Fibroblast of skin of right quadriceps (primary cell): ENCODE measurements at regions not wholly inside any gene's neighbourhood (a gene's known extent, or its start where the extent isn't known, plus 50 kb on each side); places are given as distances from the start of the nearest gene placed in this dataset.
"Not testable (repeated sequence)": the region's sequence is repeated elsewhere in the genome, so short reads cannot be mapped to it uniquely, and the experiment has no call there.

Experiments
- DNase-seq: peaks from one replicate; pipeline ENCODE4 v3.0.0-alpha.2; 2013

GRCh38 chr2:89756616-89757015, 1065.1 kb downstream of the RPIA start:
- DNase-seq = not testable (repeated sequence)

DNA sequence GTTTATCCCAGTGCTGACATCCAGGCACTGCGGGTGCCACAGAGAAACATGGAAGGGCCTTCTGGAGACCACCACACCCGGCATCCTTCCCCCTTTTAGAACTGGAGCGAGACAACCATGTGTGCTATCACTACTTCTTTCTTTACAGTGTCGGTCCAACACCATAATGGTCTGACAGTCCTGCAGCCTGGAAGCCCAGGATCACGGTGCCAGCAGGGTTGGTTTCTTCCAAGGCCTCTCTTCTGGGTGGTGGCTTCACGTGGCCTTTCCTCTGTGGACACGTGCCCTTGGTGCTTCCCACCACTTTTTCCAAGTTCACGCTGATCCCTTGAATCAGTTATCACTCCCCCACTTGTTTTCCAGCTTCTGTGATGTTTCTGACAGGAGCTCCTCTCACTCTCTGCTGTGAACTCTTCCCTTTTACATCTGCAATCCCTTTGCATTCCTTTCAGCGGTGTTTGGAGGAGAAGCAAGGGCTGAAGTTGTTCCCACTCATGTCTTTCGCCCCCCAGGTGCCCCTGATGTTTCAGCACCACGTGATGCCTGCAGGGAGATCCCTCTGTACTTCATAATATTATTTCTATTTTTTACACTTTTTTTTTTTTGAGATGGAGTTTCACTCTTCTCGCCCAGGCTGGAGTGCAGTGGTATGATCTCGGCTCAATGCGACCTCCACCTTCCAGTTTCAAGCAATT, 1067.0 kb downstream of the RPIA start:
- not testable (repeated sequence) for DNase-seq

DNA sequence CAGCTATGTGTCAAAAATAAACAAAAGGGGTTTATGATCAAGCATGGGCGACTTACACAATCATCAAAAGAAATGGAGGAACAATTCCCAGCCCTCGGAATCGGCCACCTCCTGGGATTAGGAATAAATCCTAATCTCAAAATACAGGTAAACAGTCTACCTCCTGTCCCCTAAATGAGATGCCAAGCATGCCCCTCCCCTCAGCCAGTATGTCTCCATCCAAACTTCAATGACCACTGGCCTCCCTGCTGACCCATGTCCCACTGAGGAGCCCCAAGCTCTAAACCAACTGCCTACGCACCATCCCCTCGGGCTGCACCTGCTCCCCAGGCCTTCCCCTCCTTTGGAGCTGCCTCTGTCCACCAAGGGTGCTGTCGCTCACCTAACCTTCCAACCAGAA, 1069.3 kb downstream of the RPIA start:
- not testable (repeated sequence) for DNase-seq

- DNase-seq = not testable (repeated sequence)
These were observed 1069.7 kb downstream of the RPIA start for GRCh38 chr2:89761171-89761570.

DNA sequence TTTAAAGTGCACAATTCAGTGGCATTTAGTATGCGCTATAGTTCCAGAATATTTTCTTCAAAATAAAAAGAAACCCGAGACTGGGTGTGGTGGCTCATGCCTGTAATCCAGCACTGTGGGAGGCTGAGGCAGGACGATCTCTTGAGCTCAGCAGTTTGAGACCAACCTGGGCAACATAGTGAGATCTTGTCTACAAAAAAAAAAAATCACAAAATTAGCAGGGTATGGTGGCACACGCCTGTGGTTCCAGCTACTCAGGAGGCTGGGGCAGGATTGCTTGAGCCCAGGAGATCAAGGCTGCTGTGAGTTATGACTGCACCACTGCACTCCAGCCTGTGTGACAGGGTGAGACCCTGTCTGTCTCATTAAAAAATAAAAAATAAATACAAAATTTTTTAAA, 1070.4 kb downstream of the RPIA start:
- not testable (repeated sequence) for DNase-seq

DNA sequence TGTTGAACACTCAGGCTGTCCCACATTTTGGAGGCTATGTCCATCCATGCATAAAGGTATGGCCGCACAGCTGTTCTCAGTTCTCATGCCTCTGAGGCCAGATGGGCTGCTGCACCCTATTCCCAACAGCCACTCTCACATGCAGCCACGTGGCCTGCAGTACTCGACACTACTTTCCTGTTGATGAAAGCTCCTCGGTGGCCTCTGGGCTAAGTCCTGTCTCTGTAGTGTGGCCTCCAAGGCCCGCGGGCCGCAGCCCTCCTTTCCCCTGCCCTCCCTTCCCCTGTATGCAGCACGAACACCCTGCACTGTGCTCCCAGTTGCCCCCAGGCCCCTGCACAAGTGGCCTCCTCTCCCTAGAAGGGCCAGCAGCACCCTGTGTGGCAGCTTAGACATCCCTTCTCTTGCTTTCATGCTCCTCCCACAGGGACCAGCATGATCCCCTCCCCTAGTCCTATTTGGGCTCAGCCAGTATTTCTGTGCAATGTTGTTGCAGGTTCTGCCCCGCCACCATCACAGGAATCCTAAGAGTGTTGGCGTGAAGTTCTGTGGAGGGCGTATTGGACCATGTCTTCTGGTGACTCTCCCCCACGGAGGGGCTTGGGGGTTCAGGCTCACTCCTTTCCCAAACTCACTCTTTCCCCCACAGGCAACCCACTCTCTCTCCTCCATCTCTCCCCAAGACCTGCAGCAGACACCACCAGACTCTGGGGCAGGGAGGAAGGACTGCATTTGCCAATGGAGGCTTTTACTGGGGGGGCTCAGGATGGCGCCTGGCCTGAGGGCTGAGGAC, 1071.2 kb downstream of the RPIA start:
- not testable (repeated sequence) for DNase-seq

- DNase-seq = no peak
These were observed 1071.7 kb downstream of the RPIA start for GRCh38 chr2:89763254-89763580.

DNA sequence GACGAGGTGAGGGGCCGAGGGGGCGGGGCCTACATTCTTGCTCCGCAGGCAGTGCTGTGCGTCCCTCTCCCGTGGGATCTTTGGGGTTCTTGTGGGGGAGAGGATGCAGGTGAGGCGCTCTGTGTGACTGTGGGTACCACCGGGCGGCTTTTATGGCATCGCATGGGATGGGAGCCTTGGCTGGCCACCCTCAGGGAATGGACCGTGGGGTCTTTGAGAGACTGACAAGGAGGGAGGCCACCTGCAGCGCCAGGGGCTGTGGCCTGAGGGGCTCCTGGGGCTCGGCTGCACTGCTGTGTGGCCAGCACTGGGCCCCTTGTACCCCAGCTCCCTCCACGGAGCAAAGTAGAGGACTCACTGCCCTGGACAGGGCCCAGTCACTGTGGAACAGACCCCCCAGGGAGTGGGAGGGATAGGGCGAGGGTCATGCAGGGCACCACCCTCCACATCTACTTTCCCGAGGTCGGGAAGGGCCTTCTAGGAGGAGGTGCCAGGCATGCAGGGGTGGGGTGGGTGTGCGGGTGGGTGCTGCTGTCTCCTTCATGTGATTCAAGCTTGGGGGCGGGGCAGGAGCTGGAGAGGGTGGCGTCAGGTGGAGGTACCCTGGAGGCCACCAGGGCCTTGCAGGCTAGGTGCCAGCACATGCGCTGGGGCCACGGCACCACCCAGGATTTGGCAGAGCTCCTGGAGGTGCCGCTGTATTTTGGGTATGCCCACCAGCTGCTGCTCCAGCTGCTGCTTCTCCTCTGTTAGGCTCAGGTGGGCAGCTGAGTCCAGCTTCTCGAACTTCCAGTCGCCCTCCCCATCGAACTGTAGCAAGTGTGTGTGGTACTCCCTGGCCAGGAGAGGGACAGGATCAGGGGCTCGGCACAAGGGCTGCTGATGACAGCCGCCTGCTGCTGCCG, 1072.4 kb downstream of the RPIA start:
- no peak for DNase-seq

GRCh38 chr2:89764571-89765360, 1073.3 kb downstream of the RPIA start:
- not testable (repeated sequence) for DNase-seq

- not testable (repeated sequence) for DNase-seq
These were observed 1073.9 kb downstream of the RPIA start for GRCh38 chr2:89765361-89765718.

GRCh38 chr2:89766141-89766990, 1074.9 kb downstream of the RPIA start:
- not testable (repeated sequence) for DNase-seq

DNA sequence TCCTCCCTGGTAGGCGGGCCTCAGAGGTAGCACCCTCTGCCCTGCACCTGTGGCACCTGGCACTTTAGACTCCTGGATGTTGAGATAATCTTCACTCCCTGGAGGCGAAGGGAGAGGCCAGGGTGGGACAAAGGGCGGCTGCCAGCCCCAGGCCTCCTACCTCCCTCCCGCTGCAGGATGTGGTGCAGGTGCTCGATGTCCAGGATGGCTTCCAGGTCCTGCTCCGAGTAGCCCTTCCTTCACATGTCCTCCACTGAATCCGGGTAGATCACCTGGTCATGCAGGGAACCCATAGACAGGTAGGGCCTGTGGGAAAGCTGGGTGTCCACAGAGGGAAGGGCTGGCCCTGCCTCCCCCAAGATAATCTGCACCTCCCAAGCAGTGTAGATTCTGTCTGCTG, 1075.6 kb downstream of the RPIA start:
- not testable (repeated sequence) for DNase-seq

GRCh38 chr2:89767572-89768435, 1076.3 kb downstream of the RPIA start:
- no peak for DNase-seq

GRCh38 chr2:89775885-89776284, 1084.4 kb downstream of the RPIA start:
- no peak for DNase-seq

GRCh38 chr2:89780318-89780717, 1088.8 kb downstream of the RPIA start:
- DNase-seq = no peak

GRCh38 chr2:89781962-89782361, 1090.5 kb downstream of the RPIA start:
- no peak for DNase-seq

DNA sequence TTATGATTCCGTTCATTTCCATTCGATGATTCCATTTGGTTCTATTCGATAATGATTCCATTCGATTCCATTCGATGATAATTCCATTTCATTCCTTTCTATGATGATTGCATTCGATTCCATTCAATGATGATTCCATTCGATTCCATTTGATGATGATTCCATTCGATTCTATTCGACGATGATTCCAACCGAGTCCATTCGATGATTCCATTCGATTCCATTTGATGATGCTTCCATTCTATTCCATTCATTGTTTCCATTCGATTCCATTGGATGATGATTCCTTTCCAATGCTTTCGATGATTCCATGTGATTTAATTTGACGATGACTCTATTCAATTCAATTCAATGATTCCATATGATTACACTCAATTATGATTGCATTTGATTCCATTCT, 1093.5 kb downstream of the RPIA start:
- DNase-seq = no peak

DNA sequence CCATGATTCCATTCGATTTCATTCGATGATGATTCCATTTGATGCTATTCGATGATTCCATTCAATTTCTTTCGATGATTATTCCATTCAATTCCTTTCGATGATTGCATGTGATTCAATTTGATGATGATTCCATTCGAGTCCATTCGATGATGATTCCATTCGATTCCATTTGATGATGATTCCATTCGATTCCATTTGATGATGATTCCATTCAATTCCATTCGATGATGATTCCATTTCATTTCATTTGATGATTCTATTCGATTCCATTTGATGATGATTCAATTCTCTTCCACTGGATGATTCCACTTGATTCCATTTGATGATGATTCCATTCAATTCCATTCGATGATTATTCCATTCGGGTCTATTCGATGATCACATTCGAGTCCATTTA, 1094.1 kb downstream of the RPIA start:
- not testable (repeated sequence) for DNase-seq

DNA sequence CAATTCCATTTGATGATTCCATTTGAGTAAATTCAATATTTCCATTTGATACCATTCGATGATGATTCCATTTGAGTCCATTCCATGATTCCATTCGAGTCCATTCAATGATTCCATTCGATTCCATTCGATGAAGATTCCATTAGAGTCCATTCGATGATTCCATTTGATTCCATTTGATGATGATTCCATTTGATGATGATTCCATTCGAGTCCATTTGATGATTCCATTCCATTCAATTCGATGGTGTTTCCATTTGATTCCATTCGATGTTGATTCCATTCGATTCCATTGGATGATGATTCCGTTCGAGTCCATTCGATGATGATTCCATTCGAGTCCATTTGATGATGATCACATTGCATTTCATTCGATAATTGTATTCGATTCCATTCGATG, 1095.2 kb downstream of the RPIA start:
- DNase-seq = not testable (repeated sequence)

DNA sequence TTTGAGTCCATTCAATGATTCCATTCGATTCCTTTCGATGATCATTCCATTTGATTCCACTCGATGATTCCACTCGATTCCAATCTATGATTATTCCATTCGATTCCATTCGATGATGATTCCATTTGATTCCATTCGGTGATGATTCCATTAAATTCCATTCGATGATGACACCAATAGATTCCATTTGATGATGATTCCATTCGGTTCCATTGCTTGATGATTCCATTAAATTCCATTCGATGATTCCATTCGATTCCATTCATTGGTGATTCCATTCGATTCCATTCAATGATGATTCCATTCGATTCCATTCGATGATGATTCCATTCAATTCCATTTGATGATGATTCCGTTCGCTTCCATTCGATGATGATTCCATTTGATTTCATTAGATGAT, 1104.1 kb downstream of the RPIA start:
- not testable (repeated sequence) for DNase-seq
